Skin epidermis (tissue), 12 donors: ENCODE measurements at regions not wholly inside any gene's neighbourhood (a gene's known extent, or its start where the extent isn't known, plus 50 kb on each side); places are given as distances from the start of the nearest gene placed in this dataset.
"Not testable (repeated sequence)": the region's sequence is repeated elsewhere in the genome, so short reads cannot be mapped to it uniquely, and the experiment has no call there.

Experiments used
- H3K27ac ChIP-seq, 21 experiments: fragments of 200-600 bp; sonication (generic) in 11 of 21; one replicate each; pipeline ENCODE4 v1.5.0; 2020; ENCODE audit warnings: mild to moderate bottlenecking in 3 of 21, inconsistent platforms in 2 of 21, moderate library complexity in 2 of 21
- H3K4me3 ChIP-seq, 7 experiments: fragments of 200-600 bp; sonication (generic) in 2 of 7; one replicate each; pipeline ENCODE4 v1.5.0; 2020; ENCODE audit warnings: inconsistent platforms in 2 of 7, mild to moderate bottlenecking in 2 of 7, moderate library complexity in 1 of 7

GRCh38 chr7:81842361-81842760 is 72.5 kb upstream of the HGF start:
- Histone ChIP-seq H3K27ac (no peak overlapping the region), H3K4me3 (no peak overlapping the region)

DNA sequence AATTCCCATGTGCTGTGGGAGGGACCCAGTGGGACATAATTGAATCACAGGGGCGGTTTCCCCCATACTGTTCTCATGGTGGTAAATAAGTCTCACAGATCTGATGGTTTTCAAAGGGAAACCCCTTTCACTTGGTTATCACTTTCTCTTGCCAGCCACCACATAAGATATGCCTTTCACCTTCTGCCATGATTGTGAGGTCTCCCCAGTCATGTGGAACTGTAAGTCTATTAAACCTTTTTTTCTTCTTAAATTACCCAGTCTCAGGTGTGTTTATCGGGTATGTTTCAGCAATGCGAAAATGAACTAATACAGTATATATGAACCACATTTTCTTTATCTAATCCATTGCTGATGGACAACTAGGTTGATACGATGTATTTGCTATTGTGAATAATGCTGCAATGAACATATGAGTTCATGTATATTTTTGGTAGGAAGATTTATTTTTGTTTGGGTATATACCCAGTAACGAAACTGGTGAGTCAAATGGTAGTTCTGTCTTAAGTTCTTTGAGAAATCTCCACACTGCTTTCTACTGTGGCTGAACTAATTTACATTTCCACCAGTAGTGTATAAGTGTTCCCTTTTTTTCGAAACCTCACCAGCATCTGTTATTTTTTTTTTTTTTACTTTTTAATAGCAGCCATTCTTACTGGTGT is 70.0 kb upstream of the HGF start:
- no peak overlapping the region for H3K27ac ChIP-seq
- no peak overlapping the region for H3K4me3 ChIP-seq

DNA sequence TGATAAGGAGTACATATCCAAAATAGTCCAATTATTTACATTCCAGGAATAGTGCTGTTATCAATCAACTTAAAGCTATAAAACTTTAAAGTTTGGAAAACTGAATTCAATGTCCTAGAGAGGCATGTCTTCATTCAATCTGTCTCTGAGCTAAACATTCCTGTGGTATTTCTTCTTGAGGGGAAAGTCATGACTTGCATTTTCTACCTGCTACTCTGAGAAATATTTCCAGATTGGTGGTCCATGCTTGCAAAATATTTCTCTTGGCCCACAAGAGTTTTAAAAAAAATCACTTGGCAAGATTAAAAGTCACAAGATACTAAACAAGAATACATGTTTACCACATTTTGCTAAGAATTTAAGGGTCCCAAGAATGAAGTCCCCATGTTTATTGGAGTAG is 63.6 kb upstream of the HGF start:
- Histone ChIP-seq H3K4me3 (no peak overlapping the region), H3K27ac (no peak overlapping the region)

GRCh38 chr7:81831883-81832282 is 62.0 kb upstream of the HGF start:
- H3K27ac ChIP-seq: no peak overlapping the region
- H3K4me3 ChIP-seq: no peak overlapping the region

- not testable (repeated sequence) for H3K4me3 ChIP-seq, H3K27ac ChIP-seq
Observed at GRCh38 chr7:81829511-81829910, 59.7 kb upstream of the HGF start.

DNA sequence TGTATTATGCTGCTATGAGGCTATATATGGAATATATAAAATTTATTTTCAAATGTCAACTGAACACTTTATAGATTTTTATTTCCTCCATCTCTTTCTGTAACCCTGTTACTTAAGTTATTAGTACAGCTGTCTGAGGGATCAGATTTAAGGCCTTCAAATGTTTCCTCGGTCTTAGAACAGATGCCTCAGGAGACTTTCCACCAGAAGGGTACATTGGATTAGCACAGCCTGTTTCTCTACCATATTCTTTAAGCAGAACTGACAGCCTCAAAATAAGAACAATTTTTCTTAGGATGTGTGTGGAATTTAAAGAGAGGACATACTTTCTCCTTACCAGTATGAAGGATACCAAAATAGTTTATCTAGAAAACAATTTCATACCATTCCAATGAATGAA is 53.0 kb upstream of the HGF start:
- Histone ChIP-seq H3K4me3 (no peak overlapping the region), H3K27ac (no peak overlapping the region)

GRCh38 chr7:81819861-81820260 is 50.0 kb upstream of the HGF start:
- Histone ChIP-seq H3K4me3 (no peak overlapping the region), H3K27ac (no peak overlapping the region)
